ENCODE measurements at regions not wholly inside any gene's neighbourhood (a gene's known extent, or its start where the extent isn't known, plus 50 kb on each side); places are given as distances from the start of the nearest gene placed in this dataset.

GRCh38 chr2:7516484-7517063 lies 599.4 kb downstream of the RNF144A start:
- ATAC-seq (no peak), DNase-seq (ENCODE audit: low read depth, low spot score) (no peak)
- no peaks in the 10 kb centered on the region for H3K9me3 ChIP-seq (ENCODE audit: control insufficient read depth in 1 of 2, insufficient read depth in 1 of 2, low read depth in 1 of 2, low read length in 2 of 2)
- no peaks in the 10 kb centered on the region for H3K27me3 ChIP-seq (ENCODE audit: insufficient read depth, low read length)
- TF ChIP-seq RAD21 (IDR thresholded peaks at IDR 0.05; ENCODE audit: low read depth) = no peak
- TF ChIP-seq SRF (IDR thresholded peaks at IDR 0.05; ENCODE audit: low read depth) = no peak
- no peak for TF ChIP-seq EZH2 (IDR thresholded peaks at IDR 0.05)
- no peak overlapping the region for H3K27ac ChIP-seq (ENCODE audit: low read depth, low read length)
- H3K4me2 ChIP-seq (ENCODE audit: low read length) = no peak overlapping the region
- H3K9ac ChIP-seq (ENCODE audit: low read length) = no peak overlapping the region
- H3K4me1 ChIP-seq (ENCODE audit: control insufficient read depth in 1 of 2, insufficient read depth in 2 of 2, low read length in 2 of 2) = no peaks in the 10 kb centered on the region
- intact Hi-C loops (cut with micrococcal nuclease) = no loop called here
- H4K20me1 ChIP-seq (ENCODE audit: insufficient read depth) = no peaks in the 10 kb centered on the region
- no TSS peak for BruUV-seq (replicated peaks)
- no peak overlapping the region for H3K4me3 ChIP-seq (replicated peaks in 1 of 2; ENCODE audit: low read depth in 1 of 2, low read length in 2 of 2)
- no peak overlapping the region for H2AFZ ChIP-seq (ENCODE audit: low read depth, low read length, poor library complexity, severe bottlenecking)
- ChIA-PET POLR2A (no interaction called here), RAD21 (ENCODE audit: low non-redundant PET in 1 of 2, low total read pairs in 2 of 2, uncharacterized antibody in 2 of 2, unreplicated experiment in 2 of 2) (no interaction called here), CTCF (no interaction called here)
- H3K79me2 ChIP-seq (ENCODE audit: insufficient read depth, low read length) = no peaks in the 10 kb centered on the region
- no peaks in the 10 kb centered on the region for H3K36me3 ChIP-seq (ENCODE audit: control insufficient read depth in 1 of 2, insufficient read depth in 2 of 2, low read length in 2 of 2)
- H3K9me2 ChIP-seq (ENCODE audit: insufficient read depth) = no peaks in the 10 kb centered on the region

GRCh38 chr2:7517088-7517487 lies 599.9 kb downstream of the RNF144A start:
- no peaks in the 10 kb centered on the region for H3K36me3 ChIP-seq (ENCODE audit: control insufficient read depth in 1 of 2, insufficient read depth in 2 of 2, low read length in 2 of 2)
- intact Hi-C loops (cut with micrococcal nuclease) = no loop called here
- H3K9me2 ChIP-seq (ENCODE audit: insufficient read depth) = no peaks in the 10 kb centered on the region
- H3K4me1 ChIP-seq (ENCODE audit: control insufficient read depth in 1 of 2, insufficient read depth in 2 of 2, low read length in 2 of 2) = no peaks in the 10 kb centered on the region
- H3K79me2 ChIP-seq (ENCODE audit: insufficient read depth, low read length) = no peaks in the 10 kb centered on the region
- no peak overlapping the region for H2AFZ ChIP-seq (ENCODE audit: low read depth, low read length, poor library complexity, severe bottlenecking)
- TF ChIP-seq POLR2AphosphoS5 (IDR thresholded peaks at IDR 0.05; ENCODE audit: low read depth, low read length) (no peak), EZH2phosphoT487 (IDR thresholded peaks at IDR 0.05; ENCODE audit: borderline replicate concordance) (no peak), ELF1 (IDR thresholded peaks at IDR 0.05; ENCODE audit: borderline replicate concordance, low read depth) (no peak), ZNF274 (IDR thresholded peaks at IDR 0.05; ENCODE audit: low read depth, low read length) (no peak), RAD21 (IDR thresholded peaks at IDR 0.05; ENCODE audit: low read depth) (no peak), SIN3A (IDR thresholded peaks at IDR 0.05; ENCODE audit: low read depth) (no peak), EGR1 (IDR thresholded peaks at IDR 0.05; ENCODE audit: low read depth) (no peak), POLR2A (IDR thresholded peaks at IDR 0.05; ENCODE audit: borderline replicate concordance, extremely low read depth, insufficient read depth, insufficient read length) (no peak), REST (IDR thresholded peaks at IDR 0.05; ENCODE audit: low read depth) (no peak), SP1 (IDR thresholded peaks at IDR 0.05; ENCODE audit: low read depth) (no peak), MAX (IDR thresholded peaks at IDR 0.05) (no peak), YY1 (IDR thresholded peaks at IDR 0.05; ENCODE audit: extremely low read depth, insufficient replicate concordance, low read depth, low read length) (no peak), ATF3 (IDR thresholded peaks at IDR 0.05) (no peak), ZBTB33 (IDR thresholded peaks at IDR 0.05; ENCODE audit: extremely low read depth, insufficient replicate concordance, low read length) (no peak)
- H4K20me1 ChIP-seq (ENCODE audit: insufficient read depth) = no peaks in the 10 kb centered on the region
- no peaks in the 10 kb centered on the region for H3K9me3 ChIP-seq (ENCODE audit: control insufficient read depth in 1 of 2, insufficient read depth in 1 of 2, low read depth in 1 of 2, low read length in 2 of 2)
- ATAC-seq (no peak), DNase-seq (ENCODE audit: low read depth, low spot score) (no peak)
- BruUV-seq (replicated peaks) = no TSS peak
- H3K27me3 ChIP-seq (ENCODE audit: insufficient read depth, low read length) = no peaks in the 10 kb centered on the region
- no peak overlapping the region for H3K27ac ChIP-seq (ENCODE audit: low read depth, low read length)
- ChIA-PET RAD21 (ENCODE audit: low non-redundant PET in 1 of 2, low total read pairs in 2 of 2, uncharacterized antibody in 2 of 2, unreplicated experiment in 2 of 2) (no interaction called here), POLR2A (no interaction called here), CTCF (no interaction called here)
- no peak overlapping the region for H3K4me3 ChIP-seq (replicated peaks in 1 of 2; ENCODE audit: low read depth in 1 of 2, low read length in 2 of 2)
- no peak overlapping the region for H3K9ac ChIP-seq (ENCODE audit: low read length)
- no peak overlapping the region for H3K4me2 ChIP-seq (ENCODE audit: low read length)
